AG10803 (cell line): ENCODE measurements at regions not wholly inside any gene's neighbourhood (a gene's known extent, or its start where the extent isn't known, plus 50 kb on each side); places are given as distances from the start of the nearest gene placed in this dataset.

Source experiments
- DNase-seq: peaks from one replicate; pipeline ENCODE4 v3.0.0; 2010; ENCODE audit warnings: low read depth
- H3K4me3 ChIP-seq: 2 replicates; pipeline ENCODE4 v1.5.1; 2011; ENCODE audit warnings: mild to moderate bottlenecking, low read length, control low read depth
- TF ChIP-seq, protein P1 (sequence below): conservative IDR thresholded peaks from 2 replicates; pipeline ENCODE4 v1.5.1; 2011; ENCODE audit warnings: mild to moderate bottlenecking, low read length, control low read depth, inconsistent platforms

DNA sequence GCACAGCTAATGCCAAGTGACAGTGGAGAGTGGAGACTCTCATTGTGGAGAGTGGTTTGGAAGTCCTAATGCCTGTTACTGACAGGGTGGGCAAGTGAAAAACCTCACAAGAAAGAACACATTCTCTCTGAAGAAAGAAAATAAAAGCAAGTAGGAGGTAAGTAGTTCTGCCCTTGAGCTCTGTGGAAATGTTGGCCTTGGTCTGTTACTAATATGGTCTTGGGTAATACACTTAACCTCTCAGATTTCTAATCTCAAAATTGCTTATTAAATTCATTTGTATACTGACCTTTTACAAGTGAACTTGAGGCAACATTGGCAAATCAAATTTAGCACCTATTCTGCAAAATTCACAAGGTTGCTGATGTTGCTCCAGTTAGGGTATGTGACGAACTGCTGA lies 291.6 kb upstream of the CBLB start:
- TF ChIP-seq, protein P1, sequence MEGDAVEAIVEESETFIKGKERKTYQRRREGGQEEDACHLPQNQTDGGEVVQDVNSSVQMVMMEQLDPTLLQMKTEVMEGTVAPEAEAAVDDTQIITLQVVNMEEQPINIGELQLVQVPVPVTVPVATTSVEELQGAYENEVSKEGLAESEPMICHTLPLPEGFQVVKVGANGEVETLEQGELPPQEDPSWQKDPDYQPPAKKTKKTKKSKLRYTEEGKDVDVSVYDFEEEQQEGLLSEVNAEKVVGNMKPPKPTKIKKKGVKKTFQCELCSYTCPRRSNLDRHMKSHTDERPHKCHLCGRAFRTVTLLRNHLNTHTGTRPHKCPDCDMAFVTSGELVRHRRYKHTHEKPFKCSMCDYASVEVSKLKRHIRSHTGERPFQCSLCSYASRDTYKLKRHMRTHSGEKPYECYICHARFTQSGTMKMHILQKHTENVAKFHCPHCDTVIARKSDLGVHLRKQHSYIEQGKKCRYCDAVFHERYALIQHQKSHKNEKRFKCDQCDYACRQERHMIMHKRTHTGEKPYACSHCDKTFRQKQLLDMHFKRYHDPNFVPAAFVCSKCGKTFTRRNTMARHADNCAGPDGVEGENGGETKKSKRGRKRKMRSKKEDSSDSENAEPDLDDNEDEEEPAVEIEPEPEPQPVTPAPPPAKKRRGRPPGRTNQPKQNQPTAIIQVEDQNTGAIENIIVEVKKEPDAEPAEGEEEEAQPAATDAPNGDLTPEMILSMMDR, result no peak
- H3K4me3 ChIP-seq, result no peak overlapping the region
- DNase-seq, result no peak

DNA sequence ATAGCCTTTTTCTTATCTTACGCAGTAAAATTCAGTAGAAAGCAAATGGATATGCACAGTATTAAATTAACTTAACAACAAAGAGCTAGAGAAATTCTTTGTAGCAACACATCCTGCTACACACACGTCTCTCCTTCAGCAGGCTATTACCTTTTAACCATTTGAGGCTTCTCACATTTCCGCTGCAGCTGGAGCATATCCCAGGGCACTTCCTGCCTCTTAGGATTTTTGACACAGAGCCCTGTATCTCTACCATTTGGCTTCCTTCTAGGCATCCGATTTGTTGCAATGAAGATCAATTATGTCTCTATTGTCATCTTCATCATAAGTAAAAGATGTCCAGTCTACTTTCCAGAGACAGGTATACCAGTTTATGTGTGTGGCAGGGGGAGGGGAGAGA lies 292.4 kb upstream of the CBLB start:
- DNase-seq, result no peak
- no peak overlapping the region for H3K4me3 ChIP-seq
- TF ChIP-seq, protein P1, result no peak

DNA sequence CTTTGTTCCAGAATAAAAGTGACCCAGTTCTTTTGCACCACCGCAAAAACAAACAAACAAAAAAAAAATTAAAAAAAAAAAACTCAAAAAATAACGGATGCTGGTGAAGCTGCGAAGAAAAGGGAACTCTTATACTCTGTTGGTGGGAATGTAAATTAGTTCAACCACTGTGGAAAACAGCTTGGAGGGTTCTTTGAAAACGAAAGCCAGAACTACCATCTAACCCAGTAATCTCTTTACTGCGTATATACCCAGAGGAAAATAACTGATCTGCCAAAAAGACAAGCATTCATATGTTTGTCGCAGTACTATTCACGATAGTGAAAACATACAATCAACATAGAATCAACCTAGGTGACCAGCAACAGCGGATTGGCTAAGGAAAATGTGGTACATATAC lies 298.9 kb upstream of the CBLB start:
- DNase-seq, result no peak
- H3K4me3 ChIP-seq, result no peak overlapping the region
- TF ChIP-seq, protein P1, result no peak

DNA sequence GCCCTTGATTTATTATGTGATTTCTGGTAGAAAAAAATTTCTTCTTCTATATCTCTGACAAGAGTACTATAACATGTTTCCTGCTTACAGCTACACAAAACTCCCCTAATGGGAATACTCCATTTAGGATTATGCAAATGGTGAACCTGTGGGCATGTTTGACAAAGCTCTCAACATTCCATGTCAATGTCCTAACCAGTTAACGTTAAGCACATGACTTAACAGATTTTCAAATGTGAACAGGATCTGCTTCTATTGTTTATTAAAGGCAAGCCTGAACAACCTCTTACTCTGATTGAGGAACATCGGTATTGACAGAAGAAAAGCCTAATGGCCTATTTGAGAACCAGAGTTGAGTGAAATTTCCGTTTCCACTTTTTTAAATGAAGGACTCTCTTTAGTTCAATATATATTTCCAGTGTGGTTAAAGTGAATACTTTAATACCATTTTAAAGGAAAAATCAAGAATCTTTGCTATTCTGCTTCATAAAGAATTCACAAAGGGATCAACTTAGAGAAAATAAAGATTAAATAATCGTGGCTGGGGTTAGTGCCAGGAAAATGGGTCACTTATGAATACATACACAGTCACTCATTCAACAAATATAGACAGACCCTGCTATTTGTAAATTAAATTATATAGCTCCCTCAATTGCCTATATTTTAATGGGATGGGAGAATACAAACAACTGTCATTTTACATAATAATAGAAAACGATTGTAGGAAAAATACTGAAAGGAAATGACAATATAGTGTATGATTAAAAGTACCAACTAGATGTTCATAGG lies 300.3 kb upstream of the CBLB start:
- no peak for DNase-seq
- no peak overlapping the region for H3K4me3 ChIP-seq
- TF ChIP-seq, protein P1, result no peak

DNA sequence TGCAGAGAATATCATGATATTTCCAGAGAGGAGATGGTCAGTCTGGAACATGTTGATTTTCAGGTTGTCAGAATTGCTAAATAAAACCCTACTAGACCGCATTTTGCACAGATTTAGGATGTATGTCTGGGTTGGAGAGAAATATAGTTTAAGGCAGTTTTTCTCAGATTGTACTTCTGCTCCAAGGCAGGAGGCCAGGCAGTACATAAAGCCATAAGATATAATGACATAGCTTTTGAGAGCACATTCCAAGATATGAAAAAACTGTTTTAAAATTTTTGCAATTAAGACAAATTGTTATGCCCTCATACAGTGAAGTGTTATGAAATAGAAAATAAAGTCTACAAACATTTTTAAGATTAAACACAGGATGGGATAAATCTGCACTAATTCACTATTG lies 301.8 kb upstream of the CBLB start:
- no peak overlapping the region for H3K4me3 ChIP-seq
- no peak for DNase-seq
- TF ChIP-seq, protein P1, result no peak

DNA sequence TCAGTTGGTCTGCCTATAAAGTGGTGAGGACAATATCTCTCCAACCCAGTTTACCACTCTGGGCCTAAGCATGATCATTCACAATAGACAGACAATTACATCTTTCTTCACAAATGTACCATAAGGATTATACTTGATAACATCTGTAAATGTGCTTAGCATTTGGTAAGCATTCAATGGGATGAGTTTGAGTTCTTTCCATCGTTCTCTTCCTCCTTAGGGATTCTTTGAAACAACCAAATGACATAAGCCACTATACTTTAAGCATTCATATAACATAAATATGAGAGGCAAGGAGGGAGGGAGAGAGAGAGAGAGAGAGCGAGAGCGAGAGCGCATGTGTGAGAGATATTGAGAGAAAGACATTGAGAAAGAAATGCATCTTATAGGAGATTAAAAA lies 303.3 kb upstream of the CBLB start:
- no peak overlapping the region for H3K4me3 ChIP-seq
- TF ChIP-seq, protein P1, result no peak
- DNase-seq, result no peak

DNA sequence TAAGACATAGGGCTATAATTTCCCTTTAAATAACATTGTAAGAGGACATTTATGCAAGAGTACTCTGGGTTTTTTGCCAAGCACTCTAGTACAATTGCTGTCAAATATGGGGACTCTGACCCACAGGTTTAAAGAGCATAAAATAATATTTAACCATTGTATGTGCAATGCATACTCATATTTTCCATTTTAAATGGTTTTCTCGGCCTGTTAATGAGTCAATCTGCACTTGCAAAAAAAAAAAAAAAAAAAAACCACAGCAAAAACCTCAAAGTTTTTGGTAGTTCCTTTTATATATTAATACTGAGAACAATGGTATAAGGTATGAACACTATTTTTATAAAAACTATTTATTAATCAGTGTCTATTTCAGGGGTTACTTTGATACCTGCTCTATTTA lies 304.0 kb upstream of the CBLB start:
- TF ChIP-seq, protein P1, result no peak
- no peak for DNase-seq
- H3K4me3 ChIP-seq, result no peak overlapping the region
